ENCODE measurements at regions not wholly inside any gene's neighbourhood (a gene's known extent, or its start where the extent isn't known, plus 50 kb on each side); places are given as distances from the start of the nearest gene placed in this dataset.
"Not testable (repeated sequence)": the region's sequence is repeated elsewhere in the genome, so short reads cannot be mapped to it uniquely, and the experiment has no call there.

- not testable (repeated sequence) for TF ChIP-seq CTCF (conservative IDR thresholded peaks at IDR 0.05); EZH2 (IDR thresholded peaks at IDR 0.05; ENCODE audit: low read depth)
These were observed 518.9 kb upstream of the HS3ST1 start for GRCh38 chr4:11947629-11948028.

All from PC-9 (cell line).